ENCODE measurements at regions not wholly inside any gene's neighbourhood (a gene's known extent, or its start where the extent isn't known, plus 50 kb on each side); places are given as distances from the start of the nearest gene placed in this dataset.

DNA sequence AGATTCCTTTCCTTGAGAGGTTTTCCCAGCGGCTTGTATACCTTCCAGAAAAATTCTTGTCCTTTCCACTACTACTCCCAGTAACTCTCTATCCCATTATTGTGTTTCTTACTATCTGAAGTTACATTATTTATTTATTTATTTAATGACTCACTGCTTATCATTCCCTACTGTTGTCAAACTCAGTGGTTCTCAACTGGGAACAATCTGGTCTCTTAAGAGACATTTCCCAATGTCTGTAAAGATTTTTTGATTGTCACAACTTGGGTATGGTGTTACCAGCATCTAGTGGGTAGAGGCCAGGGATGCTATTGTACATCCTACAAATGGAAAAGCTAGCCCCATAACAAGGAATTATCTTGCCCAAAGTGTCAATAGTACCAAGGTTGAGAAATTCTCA lies 771.5 kb upstream of the ADGRL2 start:
- TF ChIP-seq CTCF (conservative IDR thresholded peaks at IDR 0.05; ENCODE audit: low read depth, low read length): no peak
- DNase-seq (ENCODE audit: low read depth): no peak
- H3K4me3 ChIP-seq (ENCODE audit: low read depth, low read length): no peak overlapping the region

- no peak for TF ChIP-seq CTCF (conservative IDR thresholded peaks at IDR 0.05; ENCODE audit: low read depth, low read length)
- no peak for DNase-seq (ENCODE audit: low read depth)
- no peak overlapping the region for H3K4me3 ChIP-seq (ENCODE audit: low read depth, low read length)
Observed at GRCh38 chr1:81023187-81023724, 777.5 kb upstream of the ADGRL2 start.

DNA sequence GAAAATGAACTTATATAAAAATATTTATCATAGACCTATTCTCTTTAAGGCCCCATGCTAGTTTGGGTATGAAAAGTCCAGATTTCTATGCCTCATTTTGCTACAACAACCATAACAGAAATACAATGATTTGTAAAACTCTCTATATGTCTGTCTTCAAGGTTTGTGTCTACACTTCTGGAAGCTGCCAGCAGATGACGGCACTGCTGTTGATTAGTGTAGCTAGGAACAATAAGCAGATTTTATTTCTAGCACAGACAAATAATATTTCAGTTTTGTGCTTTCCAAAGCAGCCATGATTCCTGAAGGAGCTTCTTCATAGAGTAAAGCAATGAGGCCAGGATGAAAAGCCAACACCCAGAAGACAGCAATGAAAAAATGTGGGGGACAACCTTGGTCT lies 779.6 kb upstream of the ADGRL2 start:
- H3K4me3 ChIP-seq (ENCODE audit: low read depth, low read length): no peak overlapping the region
- TF ChIP-seq CTCF (conservative IDR thresholded peaks at IDR 0.05; ENCODE audit: low read depth, low read length): no peak
- no peak for DNase-seq (ENCODE audit: low read depth)

DNA sequence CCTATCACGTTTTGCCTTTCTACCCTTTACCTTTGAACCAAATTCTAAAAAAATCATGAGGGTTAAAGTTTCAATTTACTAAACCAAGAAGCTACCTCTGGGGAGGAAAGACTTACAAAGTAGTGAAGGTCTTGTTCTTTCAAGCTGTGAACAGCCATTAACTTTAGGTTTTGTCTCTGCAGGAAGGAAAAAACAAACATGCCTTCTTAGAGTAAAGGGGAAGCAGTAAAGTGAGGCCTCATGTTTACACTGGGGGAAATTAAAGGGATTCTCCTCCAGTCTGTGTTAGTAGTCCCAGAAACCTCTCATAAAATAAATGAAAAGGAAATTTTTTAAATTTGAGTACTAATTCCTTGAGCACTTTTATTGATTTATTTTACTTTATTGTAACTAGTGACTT lies 780.2 kb upstream of the ADGRL2 start:
- DNase-seq (ENCODE audit: low read depth): no peak
- no peak for TF ChIP-seq CTCF (conservative IDR thresholded peaks at IDR 0.05; ENCODE audit: low read depth, low read length)
- H3K4me3 ChIP-seq (ENCODE audit: low read depth, low read length): no peak overlapping the region

GRCh38 chr1:81010126-81010525 lies 790.6 kb upstream of the ADGRL2 start:
- no peak overlapping the region for H3K4me3 ChIP-seq (ENCODE audit: low read depth, low read length)
- DNase-seq (ENCODE audit: low read depth): no peak
- TF ChIP-seq CTCF (conservative IDR thresholded peaks at IDR 0.05; ENCODE audit: low read depth, low read length): no peak

- no peak for DNase-seq (ENCODE audit: low read depth)
- H3K4me3 ChIP-seq (ENCODE audit: low read depth, low read length): no peak overlapping the region
- TF ChIP-seq CTCF (conservative IDR thresholded peaks at IDR 0.05; ENCODE audit: low read depth, low read length): no peak
Observed at GRCh38 chr1:81008293-81008692, 792.4 kb upstream of the ADGRL2 start.

- TF ChIP-seq CTCF (conservative IDR thresholded peaks at IDR 0.05; ENCODE audit: low read depth, low read length): no peak
- H3K4me3 ChIP-seq (ENCODE audit: low read depth, low read length): no peak overlapping the region
- no peak for DNase-seq (ENCODE audit: low read depth)
Observed at GRCh38 chr1:81007024-81007423, 793.7 kb upstream of the ADGRL2 start.

Measured in epithelial cell of proximal tubule (primary cell).